ENCODE measurements at regions not wholly inside any gene's neighbourhood (a gene's known extent, or its start where the extent isn't known, plus 50 kb on each side); places are given as distances from the start of the nearest gene placed in this dataset.

DNA sequence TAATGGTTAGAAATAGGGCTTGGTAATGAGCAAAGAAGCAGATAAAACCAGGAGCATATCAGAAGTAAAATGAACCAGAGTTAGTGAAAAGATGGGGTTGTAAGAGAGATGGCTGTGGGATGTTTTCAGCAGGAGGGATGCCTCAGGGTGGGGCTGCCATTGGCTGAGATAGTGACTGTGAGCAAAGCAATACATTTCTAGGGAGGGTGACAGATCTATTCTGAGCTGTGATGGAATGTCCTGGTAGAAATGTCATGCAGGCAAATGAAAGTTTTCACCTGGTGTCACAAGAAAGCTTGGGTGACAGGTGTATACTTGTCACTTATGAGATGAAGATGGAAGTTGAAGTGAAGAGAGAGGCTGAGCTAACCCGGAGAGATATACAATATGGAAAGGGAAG, 435.9 kb downstream of the TNS3 start:
- POLR2A ChIA-PET = interaction anchor here (1.1 kb wide), 1 partner anchor 10 kb away, joined by 3 read pairs; no protein-coding TSS in a partner anchor

GRCh38 chr7:47145186-47145725, 436.7 kb downstream of the TNS3 start:
- Mint-ChIP-seq H3K9me3 (ENCODE audit: unreplicated experiment) (no peaks in the 10 kb centered on the region), H3K4me3 (ENCODE audit: unreplicated experiment) (no peak overlapping the region), H3K27ac (ENCODE audit: low read depth, unreplicated experiment) (no peak overlapping the region), H3K36me3 (ENCODE audit: insufficient read depth, unreplicated experiment) (no peaks in the 10 kb centered on the region), H3K27me3 (ENCODE audit: insufficient read depth, unreplicated experiment) (peaks cover 19% of the 10 kb centered on the region), H3K4me1 (ENCODE audit: insufficient read depth, unreplicated experiment) (peaks cover 6% of the 10 kb centered on the region)
- intact Hi-C loops (cut with micrococcal nuclease) = no loop called here
- CTCF ChIA-PET = no interaction called here
- POLR2A ChIA-PET = no interaction called here
- TF ChIP-seq, protein P1, sequence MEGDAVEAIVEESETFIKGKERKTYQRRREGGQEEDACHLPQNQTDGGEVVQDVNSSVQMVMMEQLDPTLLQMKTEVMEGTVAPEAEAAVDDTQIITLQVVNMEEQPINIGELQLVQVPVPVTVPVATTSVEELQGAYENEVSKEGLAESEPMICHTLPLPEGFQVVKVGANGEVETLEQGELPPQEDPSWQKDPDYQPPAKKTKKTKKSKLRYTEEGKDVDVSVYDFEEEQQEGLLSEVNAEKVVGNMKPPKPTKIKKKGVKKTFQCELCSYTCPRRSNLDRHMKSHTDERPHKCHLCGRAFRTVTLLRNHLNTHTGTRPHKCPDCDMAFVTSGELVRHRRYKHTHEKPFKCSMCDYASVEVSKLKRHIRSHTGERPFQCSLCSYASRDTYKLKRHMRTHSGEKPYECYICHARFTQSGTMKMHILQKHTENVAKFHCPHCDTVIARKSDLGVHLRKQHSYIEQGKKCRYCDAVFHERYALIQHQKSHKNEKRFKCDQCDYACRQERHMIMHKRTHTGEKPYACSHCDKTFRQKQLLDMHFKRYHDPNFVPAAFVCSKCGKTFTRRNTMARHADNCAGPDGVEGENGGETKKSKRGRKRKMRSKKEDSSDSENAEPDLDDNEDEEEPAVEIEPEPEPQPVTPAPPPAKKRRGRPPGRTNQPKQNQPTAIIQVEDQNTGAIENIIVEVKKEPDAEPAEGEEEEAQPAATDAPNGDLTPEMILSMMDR (IDR thresholded peaks at IDR 0.05; ENCODE audit: unreplicated experiment) = no peak
- DNase-seq (ENCODE audit: unreplicated experiment) = no peak
- no TSS peak for BruUV-seq (replicated peaks)

More for the DNA sequence above, 435.9 kb downstream of the TNS3 start:
- no peaks in the 10 kb centered on the region for H3K9me3 Mint-ChIP-seq (ENCODE audit: unreplicated experiment)
- H3K27me3 Mint-ChIP-seq (ENCODE audit: insufficient read depth, unreplicated experiment) = peaks cover 11% of the 10 kb centered on the region
- CTCF ChIA-PET = no interaction called here
- no peak overlapping the region for H3K4me3 Mint-ChIP-seq (ENCODE audit: unreplicated experiment)
- intact Hi-C loops (cut with micrococcal nuclease) = no loop called here
- TF ChIP-seq, protein P1 (IDR thresholded peaks at IDR 0.05; ENCODE audit: unreplicated experiment) = no peak
- no TSS peak for BruUV-seq (replicated peaks)
- H3K27ac Mint-ChIP-seq (ENCODE audit: low read depth, unreplicated experiment) = no peak overlapping the region
- H3K4me1 Mint-ChIP-seq (ENCODE audit: insufficient read depth, unreplicated experiment) = peaks cover 6% of the 10 kb centered on the region
- no peak for DNase-seq (ENCODE audit: unreplicated experiment)
- no peaks in the 10 kb centered on the region for H3K36me3 Mint-ChIP-seq (ENCODE audit: insufficient read depth, unreplicated experiment)

GRCh38 chr7:47143339-47143738, 438.6 kb downstream of the TNS3 start:
- H3K4me1 Mint-ChIP-seq (ENCODE audit: insufficient read depth, unreplicated experiment) = peaks cover 6% of the 10 kb centered on the region
- POLR2A ChIA-PET = no interaction called here
- intact Hi-C loops (cut with micrococcal nuclease) = no loop called here
- no peaks in the 10 kb centered on the region for H3K36me3 Mint-ChIP-seq (ENCODE audit: insufficient read depth, unreplicated experiment)
- BruUV-seq (replicated peaks) = no TSS peak
- TF ChIP-seq, protein P1 (IDR thresholded peaks at IDR 0.05; ENCODE audit: unreplicated experiment) = no peak
- CTCF ChIA-PET = no interaction called here
- H3K27me3 Mint-ChIP-seq (ENCODE audit: insufficient read depth, unreplicated experiment) = peaks cover 38% of the 10 kb centered on the region
- no peaks in the 10 kb centered on the region for H3K9me3 Mint-ChIP-seq (ENCODE audit: unreplicated experiment)
- H3K4me3 Mint-ChIP-seq (ENCODE audit: unreplicated experiment) = no peak overlapping the region
- peak; percentile 11 for DNase-seq (ENCODE audit: unreplicated experiment)
- no peak overlapping the region for H3K27ac Mint-ChIP-seq (ENCODE audit: low read depth, unreplicated experiment)

DNA sequence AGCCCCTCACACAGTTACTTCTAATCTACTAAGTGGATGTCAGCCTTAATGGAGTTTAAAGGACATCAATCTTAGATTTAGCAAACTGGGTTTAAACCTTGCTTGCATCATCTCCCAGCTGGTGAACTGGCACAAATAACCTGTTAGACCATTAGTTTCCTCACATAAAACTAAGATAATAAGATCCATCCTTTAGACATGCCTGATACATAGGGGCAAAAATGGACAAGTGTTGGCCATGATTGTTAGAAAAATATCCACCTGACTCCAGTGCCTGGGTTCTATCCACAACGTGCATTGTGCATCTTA, 439.1 kb downstream of the TNS3 start:
- peaks cover 6% of the 10 kb centered on the region for H3K4me1 Mint-ChIP-seq (ENCODE audit: insufficient read depth, unreplicated experiment)
- H3K27ac Mint-ChIP-seq (ENCODE audit: low read depth, unreplicated experiment) = no peak overlapping the region
- POLR2A ChIA-PET = no interaction called here
- H3K4me3 Mint-ChIP-seq (ENCODE audit: unreplicated experiment) = no peak overlapping the region
- H3K36me3 Mint-ChIP-seq (ENCODE audit: insufficient read depth, unreplicated experiment) = no peaks in the 10 kb centered on the region
- intact Hi-C loops (cut with micrococcal nuclease) = no loop called here
- TF ChIP-seq, protein P1 (IDR thresholded peaks at IDR 0.05; ENCODE audit: unreplicated experiment) = no peak
- H3K9me3 Mint-ChIP-seq (ENCODE audit: unreplicated experiment) = no peaks in the 10 kb centered on the region
- H3K27me3 Mint-ChIP-seq (ENCODE audit: insufficient read depth, unreplicated experiment) = peaks cover 42% of the 10 kb centered on the region
- DNase-seq (ENCODE audit: unreplicated experiment) = no peak
- CTCF ChIA-PET = no interaction called here
- no TSS peak for BruUV-seq (replicated peaks)
